HG03103 (cell line): ENCODE measurements at regions not wholly inside any gene's neighbourhood (a gene's known extent, or its start where the extent isn't known, plus 50 kb on each side); places are given as distances from the start of the nearest gene placed in this dataset.

Source experiments
- ATAC-seq: cut with Tn5 transposase; IDR thresholded peaks from one replicate; pipeline ENCODE4 v1.9.1; 2021; ENCODE audit warnings: low read depth; ENCODE audit not compliant: unreplicated experiment

DNA sequence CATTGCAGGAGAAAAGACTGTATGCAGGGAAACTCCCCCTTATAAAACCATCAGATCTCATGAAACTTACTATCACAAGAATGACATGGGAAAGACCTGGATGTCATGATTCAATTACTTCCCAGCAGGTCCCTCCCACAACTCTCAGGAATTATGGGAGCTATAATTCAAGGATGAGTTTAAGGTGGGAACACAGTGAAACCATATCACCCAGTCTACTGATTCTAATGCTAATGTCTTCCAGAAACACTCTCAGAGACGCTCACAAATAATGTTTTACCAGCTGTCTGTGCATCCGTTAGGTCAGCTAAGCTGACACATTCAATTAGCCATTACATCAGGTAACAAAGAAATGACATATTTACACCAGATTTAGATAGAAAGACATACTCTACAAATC, 637.9 kb downstream of the NLGN4Y start:
- no peak for ATAC-seq

GRCh38 chrY:15179890-15180289, 655.6 kb downstream of the NLGN4Y start:
- ATAC-seq, result no peak

GRCh38 chrY:15229056-15229455, 704.7 kb downstream of the NLGN4Y start:
- no peak for ATAC-seq

DNA sequence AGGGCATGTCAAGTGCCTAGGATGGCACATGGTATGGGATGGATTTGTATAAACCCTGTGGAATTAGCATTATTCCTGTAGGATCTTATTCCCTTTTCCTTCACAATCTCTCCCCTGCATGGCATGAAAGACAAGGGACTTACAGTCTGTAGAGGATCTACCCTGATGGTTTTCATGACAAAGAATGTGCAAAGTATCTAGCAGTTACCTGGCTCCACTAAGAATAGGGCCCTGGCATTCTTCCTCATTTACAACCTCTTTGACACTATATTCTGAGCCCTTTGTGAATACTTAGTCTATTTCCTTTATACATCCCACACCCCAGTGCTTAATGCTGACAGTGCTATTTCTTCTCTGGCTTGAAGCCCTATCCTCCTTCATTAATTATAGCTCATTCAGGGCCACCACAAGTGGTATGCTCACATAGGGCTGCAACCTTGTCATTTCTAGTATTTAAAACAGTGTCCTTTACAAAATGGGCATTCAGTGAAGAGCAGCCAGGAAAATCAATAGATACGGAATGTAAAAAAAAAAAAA, 715.3 kb downstream of the NLGN4Y start:
- ATAC-seq, result no peak

DNA sequence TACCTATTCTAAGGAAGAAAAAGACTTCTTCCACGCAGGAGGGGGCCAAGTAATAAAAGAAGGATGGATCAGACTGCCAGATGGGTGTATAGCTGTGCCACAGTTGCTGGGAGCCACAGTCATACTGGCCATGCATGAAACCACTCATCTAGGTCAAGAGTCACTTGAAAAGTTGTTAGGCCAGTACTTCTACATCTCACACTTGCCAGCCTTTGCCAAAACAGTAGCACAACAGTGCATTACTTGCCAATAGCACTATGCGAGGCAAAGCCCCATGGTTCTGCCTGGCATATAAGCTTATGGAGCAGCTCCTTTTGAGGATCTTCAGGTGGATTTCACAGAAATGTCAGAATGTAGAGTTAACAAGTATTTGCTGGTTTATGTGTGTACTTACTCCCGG, 735.0 kb downstream of the NLGN4Y start:
- ATAC-seq, result no peak

GRCh38 chrY:15286572-15286971, 762.2 kb downstream of the NLGN4Y start:
- ATAC-seq, result no peak

DNA sequence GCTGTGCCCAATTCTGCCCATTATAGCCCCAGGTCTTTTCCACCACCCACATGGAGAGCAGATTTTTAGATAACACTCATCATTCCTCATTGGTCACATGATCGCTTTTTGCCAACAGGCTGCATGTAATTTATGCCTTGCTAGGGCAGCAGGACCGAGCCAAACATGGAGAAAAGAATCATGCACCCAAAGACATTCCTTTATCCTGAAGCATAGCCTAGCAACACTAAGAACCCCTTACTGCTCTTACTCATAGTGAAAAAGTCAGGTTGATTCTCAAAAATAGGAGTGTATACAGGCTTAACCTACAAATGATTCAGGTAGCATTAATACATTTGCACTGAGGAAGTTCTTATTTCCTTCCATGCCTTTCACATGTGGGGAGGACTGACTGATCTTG, 765.5 kb downstream of the NLGN4Y start:
- ATAC-seq, result no peak

DNA sequence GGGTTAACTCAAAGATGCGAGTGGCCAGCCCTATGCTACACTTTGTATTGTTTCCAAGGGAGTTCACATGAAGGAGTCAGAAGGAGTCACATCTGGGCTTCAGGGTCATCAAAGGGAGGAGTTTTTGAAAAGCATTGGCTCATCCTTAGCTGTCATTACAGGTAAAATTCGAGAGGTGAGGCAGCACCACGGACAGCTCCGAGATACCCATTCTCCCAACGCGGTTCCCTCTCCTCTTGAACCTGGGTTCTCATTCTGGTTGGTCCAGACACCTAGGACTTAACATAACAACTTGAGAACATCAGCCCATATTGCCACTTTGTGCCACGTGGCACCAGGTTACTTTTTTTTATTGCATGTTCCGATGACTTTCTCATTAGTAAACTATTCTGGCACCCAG, 768.6 kb downstream of the NLGN4Y start:
- ATAC-seq, result no peak

DNA sequence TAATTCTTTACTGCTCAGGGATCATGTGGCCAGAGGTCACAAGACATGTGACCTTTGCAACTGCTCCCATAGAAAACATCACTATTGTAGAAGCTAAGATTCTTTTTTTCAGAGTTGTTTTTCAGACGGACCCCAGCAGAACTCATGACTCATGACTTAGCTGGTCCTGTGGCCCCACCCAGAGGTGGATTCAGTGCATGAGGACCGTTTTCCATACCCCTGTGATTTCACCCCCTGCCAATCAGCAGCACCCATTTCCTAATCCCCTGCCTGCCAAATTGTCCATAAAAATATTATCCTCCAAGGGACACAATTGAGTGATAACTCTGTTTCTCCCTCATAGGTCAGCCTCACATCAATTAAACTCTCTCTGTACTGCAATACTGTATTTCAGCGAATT, 777.5 kb downstream of the NLGN4Y start:
- ATAC-seq, result no peak

GRCh38 chrY:15312166-15312565, 787.8 kb downstream of the NLGN4Y start:
- no peak for ATAC-seq

DNA sequence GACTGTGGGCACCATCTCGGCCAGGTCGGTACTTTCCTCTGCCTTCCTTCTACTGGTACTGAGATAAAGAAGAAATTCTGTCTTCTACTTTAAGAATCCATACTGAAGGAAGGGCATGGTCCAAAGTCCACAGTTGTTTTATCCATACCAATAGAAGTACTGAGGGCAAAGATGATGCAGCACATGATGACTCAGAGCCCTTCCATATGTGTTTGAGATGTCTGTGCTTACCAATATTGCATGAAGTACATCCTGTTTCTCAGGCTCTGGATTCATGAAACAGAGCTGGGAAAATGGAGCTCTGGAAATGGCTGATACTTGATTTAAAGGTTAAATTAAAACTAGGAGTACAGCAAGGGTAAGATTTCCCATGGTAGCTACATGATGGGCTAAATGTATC, 799.9 kb downstream of the NLGN4Y start:
- ATAC-seq, result no peak

GRCh38 chrY:15325201-15325600, 800.9 kb downstream of the NLGN4Y start:
- ATAC-seq, result no peak

DNA sequence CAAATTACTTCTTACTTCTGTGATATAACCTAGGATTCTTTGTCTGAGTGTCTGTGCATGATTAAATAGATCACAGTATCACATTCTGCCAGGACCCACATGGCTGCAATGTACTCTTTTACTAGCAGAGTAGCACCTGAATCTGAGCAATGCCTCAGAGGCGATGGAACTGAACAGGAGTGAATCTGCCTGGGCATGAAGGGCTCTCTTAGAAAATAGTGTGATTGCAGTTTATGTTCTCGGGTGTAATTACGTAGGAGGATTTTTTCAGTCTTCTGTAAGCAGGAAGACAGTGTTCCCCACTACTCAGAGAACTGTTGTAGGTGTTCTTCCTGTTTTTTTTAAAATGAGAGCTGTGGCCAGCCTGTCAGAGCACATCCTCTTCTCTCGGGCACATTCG, 802.3 kb downstream of the NLGN4Y start:
- no peak for ATAC-seq

DNA sequence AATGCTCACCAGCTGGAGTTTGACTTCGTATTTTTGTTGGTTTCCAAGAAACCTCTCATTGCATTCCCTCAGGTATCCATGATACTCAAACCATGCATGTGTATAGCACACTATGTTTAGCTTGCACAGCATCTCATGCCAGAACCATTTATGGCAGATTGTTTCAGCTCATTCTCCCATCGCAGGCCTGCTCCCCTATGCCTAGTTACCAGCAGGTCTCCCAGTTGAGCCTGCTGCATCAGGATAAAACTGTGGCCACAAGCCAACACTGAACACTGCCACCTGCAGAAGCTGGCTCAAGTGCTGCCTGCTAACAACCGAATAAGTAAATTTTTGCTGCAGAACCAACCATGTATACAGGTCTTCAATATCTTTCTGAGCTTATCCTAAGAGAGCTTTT, 804.5 kb downstream of the NLGN4Y start:
- ATAC-seq, result no peak

- ATAC-seq, result no peak
Measured at GRCh38 chrY:15343522-15343921, 819.2 kb downstream of the NLGN4Y start.

GRCh38 chrY:15345471-15346155, 821.3 kb downstream of the NLGN4Y start:
- ATAC-seq, result no peak

DNA sequence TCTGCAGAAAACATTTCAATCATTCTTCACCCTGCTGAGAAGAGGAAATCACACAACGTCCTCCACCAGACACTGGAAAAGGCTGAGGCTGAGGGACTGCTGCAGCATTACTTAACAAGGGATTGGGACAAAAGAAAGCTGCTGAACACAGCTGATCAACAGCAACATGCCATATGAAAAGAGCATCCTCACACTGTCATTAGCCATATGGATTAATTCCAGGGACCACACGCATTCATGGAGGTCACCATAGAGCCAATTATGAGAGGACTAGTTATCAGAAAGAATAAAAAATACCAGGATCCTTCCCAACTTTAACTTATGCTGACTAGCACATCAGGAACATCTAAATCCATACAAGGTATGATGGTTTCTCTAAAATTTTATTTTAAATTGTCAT, 825.0 kb downstream of the NLGN4Y start:
- ATAC-seq, result no peak

DNA sequence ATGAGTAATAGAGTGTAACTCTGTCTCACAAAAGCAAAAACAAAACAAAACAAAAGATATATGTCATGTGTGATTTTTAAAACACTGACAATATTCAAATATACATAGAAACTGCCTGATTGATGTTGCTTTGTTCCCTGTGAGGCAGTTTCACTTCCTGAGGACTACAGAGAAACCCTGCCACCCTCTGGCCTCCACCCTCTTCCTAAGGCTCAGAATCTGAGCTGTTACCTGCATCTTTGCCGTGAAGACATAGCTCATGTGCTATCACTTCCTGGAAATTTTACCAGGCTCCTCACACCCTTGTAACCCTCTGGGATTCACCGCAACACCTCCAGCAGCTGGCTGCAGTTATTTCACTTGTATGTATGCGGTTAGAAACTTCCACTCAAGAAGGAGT, 831.0 kb downstream of the NLGN4Y start:
- ATAC-seq, result no peak

- no peak for ATAC-seq
Measured at GRCh38 chrY:15360471-15360870, 836.1 kb downstream of the NLGN4Y start.

DNA sequence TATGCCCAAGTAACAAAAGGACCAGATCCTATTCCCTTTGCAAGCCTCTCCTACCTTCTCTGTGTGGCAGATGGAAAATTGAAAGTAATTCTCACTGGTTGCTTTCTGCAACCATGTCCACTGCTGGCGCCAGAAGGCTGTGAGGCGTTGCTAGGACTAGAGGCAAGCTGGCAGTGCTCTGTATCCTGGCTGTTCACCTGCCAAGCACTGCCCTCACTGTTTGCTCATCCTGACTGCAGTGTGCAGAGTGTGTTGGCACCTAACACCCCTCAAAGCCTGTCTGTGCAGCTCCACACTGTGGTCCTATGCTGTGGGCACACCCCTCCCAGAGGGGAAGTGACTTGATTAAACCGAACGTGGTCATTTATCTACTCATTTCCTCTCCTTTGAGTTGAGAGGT, 840.7 kb downstream of the NLGN4Y start:
- no peak for ATAC-seq

- no peak for ATAC-seq
Measured at GRCh38 chrY:15368786-15369185, 844.5 kb downstream of the NLGN4Y start.

GRCh38 chrY:15385178-15385577, 860.8 kb downstream of the NLGN4Y start:
- ATAC-seq, result no peak
